ENCODE measurements at regions not wholly inside any gene's neighbourhood (a gene's known extent, or its start where the extent isn't known, plus 50 kb on each side); places are given as distances from the start of the nearest gene placed in this dataset.

DNA sequence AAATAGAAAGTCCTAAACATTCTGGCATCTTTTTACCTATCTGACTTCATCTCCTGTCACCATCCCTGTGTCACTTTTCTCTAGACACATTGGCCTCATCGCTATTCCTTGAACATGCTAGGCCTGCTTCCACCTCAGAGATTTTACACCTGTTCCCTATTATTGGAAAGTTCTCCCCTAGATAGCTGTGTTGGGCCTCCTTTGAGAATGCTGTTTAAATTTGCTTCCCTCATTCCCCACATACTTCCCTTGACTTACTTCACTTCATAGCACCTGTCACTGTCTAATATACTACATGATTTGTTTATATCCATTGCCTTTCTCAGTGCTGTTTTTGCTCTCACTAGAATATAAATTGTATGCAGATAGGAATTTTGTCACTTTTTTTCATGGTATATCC lies 317.0 kb upstream of the GCFC2 start:
- Histone ChIP-seq H3K9me3 (ENCODE audit: low read depth) (peaks cover 4% of the 10 kb centered on the region), H2AFZ (no peak overlapping the region), H3K27me3 (no peaks in the 10 kb centered on the region), H4K20me1 (ENCODE audit: insufficient read depth, poor library complexity, severe bottlenecking) (no peaks in the 10 kb centered on the region), H3K9me2 (replicated peaks; ENCODE audit: insufficient read depth) (no peaks in the 10 kb centered on the region), H3K4me3 (no peak overlapping the region), H3K27ac (no peak overlapping the region), H3K36me3 (replicated peaks; ENCODE audit: insufficient read depth, low read depth) (no peaks in the 10 kb centered on the region), H3K4me2 (no peak overlapping the region), H3K79me2 (no peaks in the 10 kb centered on the region), H3K4me1 (ENCODE audit: insufficient read depth) (no peaks in the 10 kb centered on the region)
- TF ChIP-seq EZH2phosphoT487 (IDR thresholded peaks at IDR 0.05; ENCODE audit: low read depth, severe bottlenecking, unreplicated experiment) (no peak), EZH2 (IDR thresholded peaks at IDR 0.05; ENCODE audit: borderline replicate concordance) (no peak)
- TF ChIP-seq, protein P1, sequence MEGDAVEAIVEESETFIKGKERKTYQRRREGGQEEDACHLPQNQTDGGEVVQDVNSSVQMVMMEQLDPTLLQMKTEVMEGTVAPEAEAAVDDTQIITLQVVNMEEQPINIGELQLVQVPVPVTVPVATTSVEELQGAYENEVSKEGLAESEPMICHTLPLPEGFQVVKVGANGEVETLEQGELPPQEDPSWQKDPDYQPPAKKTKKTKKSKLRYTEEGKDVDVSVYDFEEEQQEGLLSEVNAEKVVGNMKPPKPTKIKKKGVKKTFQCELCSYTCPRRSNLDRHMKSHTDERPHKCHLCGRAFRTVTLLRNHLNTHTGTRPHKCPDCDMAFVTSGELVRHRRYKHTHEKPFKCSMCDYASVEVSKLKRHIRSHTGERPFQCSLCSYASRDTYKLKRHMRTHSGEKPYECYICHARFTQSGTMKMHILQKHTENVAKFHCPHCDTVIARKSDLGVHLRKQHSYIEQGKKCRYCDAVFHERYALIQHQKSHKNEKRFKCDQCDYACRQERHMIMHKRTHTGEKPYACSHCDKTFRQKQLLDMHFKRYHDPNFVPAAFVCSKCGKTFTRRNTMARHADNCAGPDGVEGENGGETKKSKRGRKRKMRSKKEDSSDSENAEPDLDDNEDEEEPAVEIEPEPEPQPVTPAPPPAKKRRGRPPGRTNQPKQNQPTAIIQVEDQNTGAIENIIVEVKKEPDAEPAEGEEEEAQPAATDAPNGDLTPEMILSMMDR (IDR thresholded peaks at IDR 0.05; ENCODE audit: poor library complexity) = no peak
- no peak for DNase-seq (ENCODE audit: low spot score)
- WGBS (ENCODE audit: low lambda C conversion rate, missing lambda C conversion rate) = 100% methylated on average over 1 of the region's 1 CpG

DNA sequence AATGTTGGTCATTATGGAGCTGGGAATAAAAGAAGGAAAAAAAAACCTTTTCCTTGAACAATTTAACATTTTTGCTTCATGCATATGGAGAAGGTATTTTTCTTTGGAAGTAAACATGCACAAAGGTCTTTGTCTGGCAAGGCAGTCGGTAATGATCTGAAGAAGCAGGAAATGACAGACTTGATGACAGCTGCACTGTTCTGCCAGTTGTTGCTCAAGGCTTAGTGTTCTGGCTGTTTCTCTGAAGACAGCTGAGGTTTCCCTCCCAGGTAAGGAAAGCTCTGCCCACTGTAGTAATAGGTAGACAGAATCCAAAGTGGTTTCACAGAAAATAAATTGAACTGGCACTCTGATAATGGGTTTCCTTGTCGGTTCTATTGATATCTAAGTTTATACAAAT lies 308.4 kb upstream of the GCFC2 start:
- no peak overlapping the region for H2AFZ ChIP-seq
- no peak overlapping the region for H3K4me2 ChIP-seq
- no peaks in the 10 kb centered on the region for H3K27me3 ChIP-seq
- H3K36me3 ChIP-seq (replicated peaks; ENCODE audit: insufficient read depth, low read depth) = no peaks in the 10 kb centered on the region
- TF ChIP-seq, protein P1 (IDR thresholded peaks at IDR 0.05; ENCODE audit: poor library complexity) = no peak
- TF ChIP-seq EZH2phosphoT487 (IDR thresholded peaks at IDR 0.05; ENCODE audit: low read depth, severe bottlenecking, unreplicated experiment) (no peak), EZH2 (IDR thresholded peaks at IDR 0.05; ENCODE audit: borderline replicate concordance) (no peak)
- H3K4me1 ChIP-seq (ENCODE audit: insufficient read depth) = no peaks in the 10 kb centered on the region
- H3K9me3 ChIP-seq (ENCODE audit: low read depth) = no peaks in the 10 kb centered on the region
- no peak for DNase-seq (ENCODE audit: low spot score)
- WGBS (ENCODE audit: low lambda C conversion rate, missing lambda C conversion rate) = 60% methylated on average over 2 of the region's 2 CpGs
- H3K79me2 ChIP-seq = no peaks in the 10 kb centered on the region
- H3K9me2 ChIP-seq (replicated peaks; ENCODE audit: insufficient read depth) = no peaks in the 10 kb centered on the region
- H3K4me3 ChIP-seq = no peak overlapping the region
- no peaks in the 10 kb centered on the region for H4K20me1 ChIP-seq (ENCODE audit: insufficient read depth, poor library complexity, severe bottlenecking)
- H3K27ac ChIP-seq = no peak overlapping the region

DNA sequence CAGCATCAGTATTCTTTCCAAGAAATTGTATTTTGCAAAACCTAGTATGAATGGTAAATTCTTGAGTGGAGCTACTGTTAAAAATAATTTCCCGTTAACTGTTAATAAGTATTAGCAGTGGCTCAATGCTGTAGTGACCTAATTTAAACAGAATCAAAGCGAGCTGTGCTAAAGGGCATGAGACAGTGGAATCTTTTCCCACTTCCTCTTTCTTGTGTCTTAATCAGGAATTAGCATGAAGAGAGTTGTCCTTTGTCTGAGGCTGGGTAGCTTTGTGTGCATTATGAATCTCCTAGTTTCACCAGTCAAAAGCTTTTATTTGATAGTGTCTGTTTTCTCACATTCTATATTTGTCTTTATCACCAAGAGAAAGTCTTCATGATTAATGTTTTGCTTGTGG lies 298.8 kb upstream of the GCFC2 start:
- Histone ChIP-seq H3K27ac (no peak overlapping the region), H3K9me3 (ENCODE audit: low read depth) (no peaks in the 10 kb centered on the region), H3K79me2 (no peaks in the 10 kb centered on the region), H4K20me1 (ENCODE audit: insufficient read depth, poor library complexity, severe bottlenecking) (no peaks in the 10 kb centered on the region), H3K4me1 (ENCODE audit: insufficient read depth) (no peaks in the 10 kb centered on the region), H3K9me2 (replicated peaks; ENCODE audit: insufficient read depth) (no peaks in the 10 kb centered on the region), H2AFZ (no peak overlapping the region), H3K27me3 (no peaks in the 10 kb centered on the region), H3K36me3 (replicated peaks; ENCODE audit: insufficient read depth, low read depth) (no peaks in the 10 kb centered on the region), H3K4me2 (no peak overlapping the region), H3K4me3 (no peak overlapping the region)
- no peak for DNase-seq (ENCODE audit: low spot score)
- TF ChIP-seq EZH2phosphoT487 (IDR thresholded peaks at IDR 0.05; ENCODE audit: low read depth, severe bottlenecking, unreplicated experiment) = no peak
- TF ChIP-seq EZH2 (IDR thresholded peaks at IDR 0.05; ENCODE audit: borderline replicate concordance) = no peak
- TF ChIP-seq, protein P1 (IDR thresholded peaks at IDR 0.05; ENCODE audit: poor library complexity) = no peak
- 93% methylated on average over 2 of the region's 2 CpGs for whole genome bisulfite sequencing (ENCODE audit: low lambda C conversion rate, missing lambda C conversion rate)

Data from hepatocyte (in vitro differentiated cells).